ACC112 (cell line): ENCODE measurements at regions not wholly inside any gene's neighbourhood (a gene's known extent, or its start where the extent isn't known, plus 50 kb on each side); places are given as distances from the start of the nearest gene placed in this dataset.
A peak's percentile ranks its signal among the peaks of the same experiment; 100 is the strongest.
"Not testable (repeated sequence)": the region's sequence is repeated elsewhere in the genome, so short reads cannot be mapped to it uniquely, and the experiment has no call there.

Experiments used
- H2AFZ ChIP-seq: fragments of 200-600 bp; sonication (generic); one replicate; pipeline ENCODE4 v1.6.0; 2017; ENCODE audit warnings: antibody characterized with exemption, low read length; ENCODE audit not compliant: unreplicated experiment
- H3K27ac ChIP-seq: fragments of 200-600 bp; sonication (generic); 2 replicates; pipeline ENCODE4 v1.5.1; 2014; ENCODE audit warnings: low read depth, mild to moderate bottlenecking, antibody characterized with exemption, low read length, moderate library complexity
- H3K27me3 ChIP-seq: fragments of 200-600 bp; sonication (generic); 2 replicates; pipeline ENCODE4 v1.6.1; 2014; ENCODE audit warnings: mild to moderate bottlenecking, antibody characterized with exemption, low read length, moderate library complexity, mixed read lengths; ENCODE audit not compliant: insufficient read depth
- H3K36me3 ChIP-seq: fragments of 200-600 bp; sonication (generic); 2 replicates; pipeline ENCODE4 v1.6.1; 2016; ENCODE audit warnings: mild to moderate bottlenecking, antibody characterized with exemption, low read length, moderate library complexity, mixed read lengths; ENCODE audit not compliant: insufficient read depth
- H3K4me1 ChIP-seq: fragments of 200-600 bp; sonication (generic); one replicate; pipeline ENCODE4 v1.6.1; 2016; ENCODE audit warnings: low read length, mixed read lengths; ENCODE audit not compliant: insufficient read depth, unreplicated experiment, control insufficient read depth
- H3K4me3 ChIP-seq: fragments of 200-600 bp; sonication (generic); 2 replicates; pipeline ENCODE4 v1.5.1; 2014; ENCODE audit warnings: mild to moderate bottlenecking, low read depth, low read length
- H3K79me2 ChIP-seq: fragments of 200-600 bp; sonication (generic); one replicate; pipeline ENCODE4 v1.6.0; 2016; ENCODE audit warnings: low read length; ENCODE audit not compliant: control insufficient read depth, unreplicated experiment, insufficient read depth

DNA sequence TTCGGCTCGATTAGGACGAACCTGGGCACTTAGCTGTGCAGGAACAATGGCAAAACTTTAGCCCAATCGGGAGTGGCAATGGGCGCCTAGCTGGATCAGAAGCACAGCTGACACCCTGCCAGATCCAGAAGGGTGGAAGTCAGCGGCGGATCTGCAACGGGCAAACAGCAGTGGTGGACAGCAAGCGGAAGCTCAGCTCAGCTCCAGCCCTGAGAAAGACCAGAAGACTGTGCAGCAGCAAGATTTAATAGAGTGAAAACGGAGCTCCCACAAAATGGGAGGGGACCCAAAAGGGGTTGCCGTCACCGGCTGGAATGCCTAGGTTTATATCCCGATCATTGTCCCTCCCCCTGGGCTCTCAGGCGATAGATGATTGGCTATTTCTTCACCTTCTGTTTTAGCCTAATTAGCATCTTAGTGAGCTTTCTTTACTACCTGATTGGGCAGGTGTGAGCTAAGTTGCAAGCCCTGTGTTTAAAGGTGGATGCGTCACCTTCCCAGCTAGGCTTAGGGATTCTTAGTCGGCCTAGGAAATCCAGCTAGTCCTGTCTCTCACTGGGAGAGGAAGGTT, 1237.9 kb downstream of the CDH12 start:
- no peak overlapping the region for H2AFZ ChIP-seq
- H3K36me3 ChIP-seq: no peaks in the 10 kb centered on the region
- H3K79me2 ChIP-seq: no peaks in the 10 kb centered on the region
- no peak overlapping the region for H3K27ac ChIP-seq
- H3K27me3 ChIP-seq: peaks cover 15% of the 10 kb centered on the region; the same call in 1 of the 2 replicates
- no peak overlapping the region for H3K4me3 ChIP-seq
- no peaks in the 10 kb centered on the region for H3K4me1 ChIP-seq

DNA sequence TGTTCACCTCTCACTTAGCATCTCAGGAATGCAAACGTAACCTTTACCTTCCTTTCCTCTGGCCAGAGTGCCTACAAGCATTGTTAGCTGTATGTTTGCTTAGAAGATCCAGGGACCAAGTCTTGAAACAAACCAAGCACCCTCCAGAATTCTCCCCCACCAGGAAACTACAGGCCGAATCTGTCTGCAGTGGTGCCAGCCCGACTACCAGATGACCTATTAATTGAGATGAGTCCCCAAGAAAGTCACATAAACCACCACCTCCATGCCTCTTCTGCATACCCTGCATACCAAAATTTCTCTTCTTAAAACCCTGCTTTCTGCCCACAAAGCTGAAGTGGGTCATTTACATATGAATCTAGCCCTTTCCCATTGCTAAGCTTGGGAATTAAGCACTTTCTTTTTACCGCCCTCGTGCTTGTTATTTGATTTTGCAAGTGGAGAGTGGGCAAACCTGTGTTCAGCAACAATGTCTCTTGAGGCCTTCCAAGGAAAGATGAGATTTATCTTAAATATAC, 1239.1 kb downstream of the CDH12 start:
- Histone ChIP-seq H3K27me3 (peaks cover 11% of the 10 kb centered on the region; the same call in 1 of the 2 replicates), H2AFZ (peak overlapping the region; percentile 29), H3K36me3 (no peaks in the 10 kb centered on the region), H3K27ac (no peak overlapping the region), H3K4me3 (peak overlapping the region; percentile 34; the same call in 1 of the 2 replicates), H3K4me1 (no peaks in the 10 kb centered on the region), H3K79me2 (no peaks in the 10 kb centered on the region)

DNA sequence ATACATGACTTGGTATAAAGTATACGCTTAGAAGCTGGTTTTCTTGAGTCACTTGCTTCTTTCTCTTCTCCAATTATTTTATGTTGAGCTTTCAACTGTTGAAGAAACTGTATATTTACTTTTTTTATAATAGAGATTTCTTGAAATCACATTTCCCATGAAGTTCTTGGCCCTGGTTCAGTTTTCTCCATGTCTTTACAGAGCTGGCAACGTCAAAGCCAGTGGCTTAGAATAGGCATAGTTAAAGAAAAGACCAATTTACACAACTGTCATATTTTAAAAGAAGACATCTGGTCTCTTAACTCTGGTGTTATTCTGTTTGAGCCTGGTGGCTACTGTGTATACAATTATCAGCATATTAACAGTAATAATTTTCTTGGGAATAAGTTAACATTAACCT, 1249.3 kb downstream of the CDH12 start:
- Histone ChIP-seq H3K4me3 (no peak overlapping the region), H3K4me1 (no peaks in the 10 kb centered on the region), H3K27me3 (no peaks in the 10 kb centered on the region), H3K79me2 (no peaks in the 10 kb centered on the region), H2AFZ (no peak overlapping the region), H3K36me3 (no peaks in the 10 kb centered on the region), H3K27ac (no peak overlapping the region)

DNA sequence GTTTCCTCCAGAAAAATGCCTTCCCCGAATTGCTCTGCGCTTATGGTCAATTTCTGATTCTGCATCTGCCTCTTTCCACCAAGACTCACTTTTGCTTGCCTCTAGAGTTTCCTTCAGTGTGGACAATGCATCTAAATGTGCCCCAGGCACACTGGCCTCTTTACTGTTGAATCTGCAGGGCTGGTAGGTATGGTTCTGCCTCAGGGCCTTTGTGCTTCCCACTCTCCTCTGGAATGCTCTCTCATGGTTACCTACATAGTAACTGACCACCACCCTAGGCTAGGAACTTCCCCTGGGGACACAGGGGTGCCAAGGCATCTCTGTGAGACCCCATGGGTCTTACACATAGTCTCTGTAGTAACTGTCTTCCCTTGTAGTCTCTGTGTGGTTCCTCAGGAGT, 1258.6 kb downstream of the CDH12 start:
- Histone ChIP-seq H3K4me1 (no peaks in the 10 kb centered on the region), H3K27ac (no peak overlapping the region), H3K79me2 (no peaks in the 10 kb centered on the region), H3K36me3 (no peaks in the 10 kb centered on the region), H2AFZ (no peak overlapping the region), H3K4me3 (no peak overlapping the region), H3K27me3 (peaks cover 16% of the 10 kb centered on the region; the same call in 1 of the 2 replicates)

DNA sequence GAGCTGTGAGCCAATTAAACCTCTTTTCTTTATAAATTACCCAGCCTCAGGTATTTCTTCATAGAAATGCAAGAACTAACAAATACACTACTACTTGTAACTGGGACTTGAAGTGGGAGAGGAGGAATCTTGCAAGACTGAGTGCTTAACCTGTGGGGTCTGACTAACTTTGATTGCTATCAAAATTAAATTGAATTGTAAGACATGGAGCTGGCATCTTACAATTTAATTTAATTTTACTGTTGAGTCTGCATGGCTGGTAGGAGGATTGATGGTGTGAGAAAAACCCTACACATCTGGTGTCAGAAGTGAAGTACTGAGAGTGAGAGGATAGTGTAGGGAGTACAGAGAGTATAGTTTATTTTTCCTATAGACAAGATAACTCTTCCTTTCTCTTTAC, 1259.9 kb downstream of the CDH12 start:
- Histone ChIP-seq H3K27me3 (peaks cover 16% of the 10 kb centered on the region; the same call in 1 of the 2 replicates), H3K4me1 (no peaks in the 10 kb centered on the region), H2AFZ (no peak overlapping the region), H3K79me2 (no peaks in the 10 kb centered on the region), H3K36me3 (no peaks in the 10 kb centered on the region), H3K4me3 (no peak overlapping the region), H3K27ac (no peak overlapping the region)

DNA sequence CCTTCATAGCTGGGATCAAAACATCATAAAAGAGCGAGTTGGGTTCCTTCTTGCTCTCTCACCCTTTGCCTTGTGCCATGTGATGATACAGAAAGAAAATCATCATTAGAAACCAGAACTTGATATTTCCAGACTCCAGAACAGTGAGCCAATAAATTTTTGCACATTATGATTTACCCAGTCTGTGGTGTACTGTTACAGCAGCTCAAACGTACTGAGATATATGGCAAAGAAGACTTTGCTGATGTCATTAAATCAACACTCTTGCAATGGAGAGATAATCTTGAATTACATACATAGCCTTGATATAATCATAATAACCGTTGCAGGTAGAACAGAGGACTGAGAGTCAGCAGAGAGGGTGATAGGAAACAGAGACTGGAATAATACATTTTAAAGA, 1271.6 kb downstream of the CDH12 start:
- Histone ChIP-seq H3K36me3 (no peaks in the 10 kb centered on the region), H3K4me1 (no peaks in the 10 kb centered on the region), H3K27me3 (no peaks in the 10 kb centered on the region), H3K4me3 (no peak overlapping the region), H2AFZ (no peak overlapping the region), H3K27ac (no peak overlapping the region), H3K79me2 (no peaks in the 10 kb centered on the region)

DNA sequence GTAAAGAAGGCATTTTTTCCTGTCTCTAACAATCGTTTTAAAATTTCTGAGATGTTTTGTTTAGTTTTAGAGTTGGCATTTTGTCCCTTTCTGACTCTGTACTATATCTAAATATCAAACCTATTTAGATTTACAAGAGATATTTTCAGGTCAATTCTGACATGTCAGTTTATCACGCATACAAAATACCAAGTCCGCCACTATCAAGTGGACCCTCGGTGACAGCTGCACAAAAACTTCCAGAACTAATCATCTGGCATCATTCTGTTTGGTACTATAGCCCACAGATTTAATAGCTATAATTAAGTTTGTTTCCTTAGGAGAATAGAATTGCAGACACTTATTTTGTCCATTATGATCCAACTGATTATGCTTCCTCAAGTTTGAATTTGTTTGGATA, 1278.2 kb downstream of the CDH12 start:
- Histone ChIP-seq H2AFZ (peak overlapping the region; percentile 18), H3K4me3 (no peak overlapping the region), H3K36me3 (no peaks in the 10 kb centered on the region)

DNA sequence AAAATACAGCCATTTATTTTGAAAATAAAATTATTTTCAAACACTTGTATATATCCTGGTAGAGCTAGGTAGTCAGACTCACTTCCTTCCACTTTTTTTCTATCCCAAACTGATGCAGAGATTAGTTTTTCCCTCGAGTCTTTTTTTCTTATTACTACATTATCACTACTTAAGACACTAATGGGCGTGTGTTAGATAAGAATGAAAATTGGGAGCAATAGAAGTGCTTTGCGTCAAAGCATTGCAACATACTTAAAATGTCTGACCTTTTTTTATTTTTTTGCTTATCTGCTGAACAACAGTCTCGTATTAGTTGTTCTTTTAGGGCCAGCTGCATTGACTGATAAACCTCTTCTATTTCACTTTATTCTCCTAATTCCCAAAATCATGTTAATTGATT, 1278.7 kb downstream of the CDH12 start:
- no peaks in the 10 kb centered on the region for H3K27me3 ChIP-seq
- H3K36me3 ChIP-seq: no peaks in the 10 kb centered on the region
- peak overlapping the region; percentile 41 for H3K4me3 ChIP-seq
- no peaks in the 10 kb centered on the region for H3K79me2 ChIP-seq
- no peaks in the 10 kb centered on the region for H3K4me1 ChIP-seq
- no peak overlapping the region for H3K27ac ChIP-seq
- H2AFZ ChIP-seq: peak overlapping the region; percentile 18

More for the DNA sequence above, 1278.2 kb downstream of the CDH12 start:
- H3K27ac ChIP-seq: no peak overlapping the region
- no peaks in the 10 kb centered on the region for H3K27me3 ChIP-seq
- no peaks in the 10 kb centered on the region for H3K79me2 ChIP-seq
- no peaks in the 10 kb centered on the region for H3K4me1 ChIP-seq

DNA sequence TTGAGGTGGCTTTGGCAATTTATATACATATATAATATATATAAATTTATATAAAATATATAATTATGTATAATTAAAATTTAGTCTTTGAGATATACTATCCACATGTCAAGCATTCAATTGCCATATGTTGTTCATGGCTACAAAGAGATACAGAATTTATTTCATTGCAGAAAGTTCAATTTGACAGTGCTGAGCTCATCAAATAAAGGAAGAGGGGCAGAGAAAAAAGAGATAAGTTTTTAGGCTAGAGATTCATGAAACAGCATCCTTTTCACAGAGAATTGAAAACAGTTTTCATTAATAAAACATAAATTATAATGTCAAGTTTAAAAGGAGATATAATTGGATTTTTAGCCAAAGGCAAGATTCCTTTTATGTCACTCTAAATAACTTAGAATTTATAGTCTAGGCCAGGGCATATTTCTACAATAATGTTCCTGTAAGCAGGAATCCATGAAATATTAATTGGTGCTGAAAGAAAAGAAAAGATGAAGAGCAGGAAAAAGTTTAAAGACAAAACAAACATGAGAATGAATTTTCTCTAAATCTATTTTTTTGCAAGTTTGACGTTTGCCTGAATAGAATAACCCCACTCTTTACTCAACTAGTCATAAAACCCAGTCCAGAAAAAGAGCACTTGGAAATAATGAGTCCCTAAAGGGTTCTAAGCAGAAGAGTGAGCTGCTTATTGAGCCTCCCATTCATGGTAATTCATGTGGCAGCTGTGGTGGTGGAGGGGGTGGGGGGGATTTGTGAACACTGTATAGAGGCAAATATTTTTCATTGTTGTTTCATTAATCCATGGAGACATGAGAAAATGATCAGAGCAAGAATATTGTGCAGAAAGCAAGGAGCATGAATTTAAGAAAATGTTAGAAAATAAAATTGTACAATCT, 1279.5 kb downstream of the CDH12 start:
- H2AFZ ChIP-seq: no peak overlapping the region
- no peaks in the 10 kb centered on the region for H3K79me2 ChIP-seq
- no peaks in the 10 kb centered on the region for H3K27me3 ChIP-seq
- H3K4me1 ChIP-seq: no peaks in the 10 kb centered on the region
- no peaks in the 10 kb centered on the region for H3K36me3 ChIP-seq
- H3K4me3 ChIP-seq: peak overlapping the region; percentile 41
- H3K27ac ChIP-seq: no peak overlapping the region

DNA sequence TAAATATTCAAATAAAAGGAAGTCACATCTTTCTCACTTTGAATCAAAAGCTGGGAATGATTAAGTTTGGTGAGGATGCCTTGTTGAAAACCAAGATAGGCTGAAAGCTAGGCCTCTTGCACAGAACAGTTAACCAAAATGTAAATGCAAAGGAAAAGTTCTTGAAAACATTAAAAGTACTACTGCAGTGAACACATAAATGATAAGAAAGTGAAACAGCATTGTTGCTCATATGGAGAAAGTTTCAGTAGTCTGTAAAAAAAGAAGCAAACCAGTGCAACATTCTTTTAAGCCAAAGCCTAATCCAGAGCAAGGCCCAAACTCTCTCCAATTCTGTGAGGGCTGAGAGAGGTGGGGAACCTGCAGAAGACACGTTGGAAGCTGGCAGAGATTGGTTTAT, 1281.9 kb downstream of the CDH12 start:
- not testable (repeated sequence) for H3K4me3 ChIP-seq, H3K4me1 ChIP-seq, H3K79me2 ChIP-seq, H3K36me3 ChIP-seq, H3K27ac ChIP-seq, H2AFZ ChIP-seq, H3K27me3 ChIP-seq

DNA sequence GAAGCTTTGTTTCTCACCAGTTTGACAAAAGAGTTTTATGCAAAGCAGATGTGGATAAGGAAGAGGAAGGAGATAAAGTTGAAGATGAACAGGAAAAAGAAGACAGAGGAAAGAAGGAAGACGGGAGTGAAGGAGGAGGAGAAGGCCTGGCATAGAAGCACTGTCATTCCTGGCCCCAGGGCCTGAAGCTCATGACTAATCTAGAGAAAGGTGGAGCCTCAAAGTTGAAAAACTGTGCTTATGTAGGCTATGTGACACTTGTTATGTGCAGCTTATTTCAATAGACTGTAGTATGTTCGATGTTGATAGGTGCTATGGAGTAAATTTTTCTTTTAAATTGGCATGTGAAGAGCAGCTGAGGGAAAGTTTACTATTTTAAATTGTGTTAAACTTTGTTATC, 1294.0 kb downstream of the CDH12 start:
- not testable (repeated sequence) for H3K27ac ChIP-seq, H3K4me3 ChIP-seq, H3K4me1 ChIP-seq, H3K79me2 ChIP-seq, H3K27me3 ChIP-seq, H2AFZ ChIP-seq, H3K36me3 ChIP-seq
